Dermis microvascular lymphatic vessel endothelial cell (primary cell): ENCODE measurements at regions not wholly inside any gene's neighbourhood (a gene's known extent, or its start where the extent isn't known, plus 50 kb on each side); places are given as distances from the start of the nearest gene placed in this dataset.

Experiments
- DNase-seq, 2 donors: peaks; one replicate each; pipeline versions ENCODE4 v3.0.0 to v3.0.0-alpha.2; 2010; ENCODE audit warnings: low read depth in 2 of 2

GRCh38 chr17:73753751-73754496 is 109.7 kb upstream of the SDK2 start:
- DNase-seq: no peak

DNA sequence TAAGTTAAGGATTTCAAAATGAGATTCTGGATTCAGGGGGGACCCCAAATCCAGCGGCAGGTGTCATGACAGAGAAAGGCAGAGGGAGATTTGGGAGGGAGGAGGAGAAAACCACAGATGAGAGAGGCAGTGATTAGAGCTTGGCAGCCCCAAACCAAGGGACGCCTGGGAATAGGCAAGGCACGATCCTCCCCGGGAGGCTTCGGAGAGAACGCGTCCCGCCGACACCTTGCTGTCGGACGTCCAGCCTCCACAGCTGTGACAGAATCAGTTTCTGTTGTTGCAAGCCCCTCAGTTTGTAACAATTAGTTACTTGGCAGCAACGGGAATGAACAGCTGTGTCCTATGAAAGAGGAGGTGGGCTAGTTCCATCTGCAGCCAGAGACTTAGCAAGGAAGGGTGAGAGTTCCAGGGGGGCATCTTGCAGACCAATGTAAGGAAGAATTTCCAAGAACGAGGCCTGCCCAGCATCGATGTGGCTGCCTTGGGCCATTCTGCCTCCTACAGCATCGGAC is 110.7 kb upstream of the SDK2 start:
- DNase-seq: no peak

GRCh38 chr17:73757420-73757819 is 113.2 kb upstream of the SDK2 start:
- no peak for DNase-seq

DNA sequence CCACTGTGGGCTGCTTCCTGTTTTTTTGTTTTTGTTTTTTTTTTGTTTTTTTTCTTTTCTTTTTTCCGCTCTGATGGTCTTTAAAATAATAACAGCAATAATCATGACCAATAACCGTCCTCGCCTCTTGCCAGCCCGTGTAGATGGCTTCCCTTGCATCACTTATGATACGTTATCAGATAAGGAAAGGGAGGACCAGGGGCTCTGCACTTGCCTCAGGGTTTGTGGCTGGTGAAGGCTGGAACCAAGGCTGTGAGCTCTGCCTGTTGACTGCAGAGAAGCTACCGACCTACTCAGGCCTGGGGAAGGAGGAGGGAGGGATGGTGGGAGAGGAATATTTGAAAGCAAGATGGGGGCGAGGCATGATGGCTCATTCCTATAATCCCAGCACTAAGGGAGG is 114.0 kb upstream of the SDK2 start:
- DNase-seq: no peak

DNA sequence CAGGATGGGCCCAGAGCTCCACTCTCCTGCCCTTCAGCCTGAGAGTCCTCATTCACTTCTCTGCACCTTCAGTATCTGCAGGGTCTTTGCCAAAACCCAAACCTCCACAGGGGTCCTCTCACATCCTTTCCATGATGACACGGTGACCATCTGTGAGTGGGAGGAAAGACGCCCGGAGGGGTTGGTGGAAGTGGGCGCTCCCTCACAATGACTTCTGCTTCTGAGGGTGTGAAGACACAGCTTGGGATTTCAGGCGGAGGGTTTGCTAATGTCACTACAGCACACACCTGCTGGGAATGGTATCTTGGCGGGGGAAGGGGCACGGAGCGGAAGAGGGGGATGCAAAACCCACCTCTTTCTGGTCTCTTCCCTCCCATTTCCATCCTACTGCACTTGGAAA is 115.1 kb upstream of the SDK2 start:
- no peak for DNase-seq

DNA sequence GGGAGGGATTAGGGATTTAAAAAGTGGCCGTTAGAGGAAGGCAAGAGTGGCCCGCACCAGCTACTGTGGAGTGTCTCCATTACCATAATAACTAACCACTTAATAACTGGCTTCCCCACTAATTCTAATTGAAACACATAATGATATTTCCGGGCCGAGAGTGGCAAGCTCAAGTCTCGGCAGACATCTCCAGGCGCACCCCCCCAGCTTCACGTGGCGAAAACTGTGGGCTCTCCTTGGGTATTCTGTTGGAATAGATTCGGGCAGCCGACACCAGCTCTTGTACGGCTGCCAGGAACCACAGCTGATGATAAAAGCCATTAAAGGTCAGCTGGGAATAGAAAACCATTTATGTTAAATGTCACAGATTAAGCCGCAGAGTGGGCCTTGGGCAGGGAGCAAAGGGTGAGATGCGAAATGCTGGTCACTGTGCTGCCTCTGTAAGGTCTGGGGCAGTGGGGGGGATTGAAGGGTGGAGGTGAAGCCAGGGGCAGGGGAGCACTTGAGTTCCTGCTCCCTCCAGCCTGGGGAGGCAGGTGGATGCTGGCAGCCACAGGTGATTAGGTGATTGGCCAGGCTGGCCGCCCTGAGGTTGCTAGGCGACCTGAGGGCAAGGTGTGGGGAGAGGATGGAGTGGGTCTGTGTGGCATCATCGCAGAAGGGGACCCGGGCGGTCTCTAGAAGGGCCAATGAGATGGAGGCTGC is 115.6 kb upstream of the SDK2 start:
- no peak for DNase-seq

GRCh38 chr17:73760439-73760758 is 116.2 kb upstream of the SDK2 start:
- DNase-seq: no peak

DNA sequence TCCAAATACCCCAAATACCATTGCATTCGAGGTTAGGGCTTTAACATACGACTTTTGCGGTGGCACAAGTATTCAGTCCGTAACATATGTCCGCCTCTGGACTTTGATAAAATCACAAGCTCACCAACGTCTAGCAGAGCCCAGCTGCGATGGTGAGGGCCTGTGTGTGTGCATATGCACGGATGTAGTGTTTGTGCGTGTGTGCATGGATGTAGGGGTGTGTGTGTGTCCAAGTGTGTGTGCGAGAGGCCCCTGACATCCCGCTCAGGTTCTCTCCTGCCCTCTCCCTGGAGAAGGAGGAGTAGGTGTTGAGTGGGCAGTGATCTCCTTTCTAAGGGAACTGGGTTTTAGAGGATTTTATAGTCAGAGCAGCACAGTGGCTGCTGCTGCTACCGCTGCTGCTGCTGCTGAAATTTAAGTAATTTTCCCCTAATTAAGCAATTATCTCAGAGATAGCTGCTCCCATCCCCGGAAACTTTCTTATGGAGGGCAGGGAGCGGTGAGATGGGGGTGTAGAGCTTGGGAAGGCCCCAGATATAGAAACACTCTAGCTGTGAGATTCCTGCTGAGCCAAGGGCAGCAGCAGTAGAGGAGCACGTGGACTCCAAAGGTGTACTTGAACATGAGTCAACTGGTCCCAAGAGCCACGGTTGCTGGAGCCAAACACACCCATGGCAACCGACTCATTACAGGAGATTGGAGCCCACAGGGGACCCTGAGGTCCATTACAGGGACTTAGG is 121.7 kb upstream of the SDK2 start:
- DNase-seq: no peak

GRCh38 chr17:73767696-73768095 is 123.5 kb upstream of the SDK2 start:
- no peak for DNase-seq

DNA sequence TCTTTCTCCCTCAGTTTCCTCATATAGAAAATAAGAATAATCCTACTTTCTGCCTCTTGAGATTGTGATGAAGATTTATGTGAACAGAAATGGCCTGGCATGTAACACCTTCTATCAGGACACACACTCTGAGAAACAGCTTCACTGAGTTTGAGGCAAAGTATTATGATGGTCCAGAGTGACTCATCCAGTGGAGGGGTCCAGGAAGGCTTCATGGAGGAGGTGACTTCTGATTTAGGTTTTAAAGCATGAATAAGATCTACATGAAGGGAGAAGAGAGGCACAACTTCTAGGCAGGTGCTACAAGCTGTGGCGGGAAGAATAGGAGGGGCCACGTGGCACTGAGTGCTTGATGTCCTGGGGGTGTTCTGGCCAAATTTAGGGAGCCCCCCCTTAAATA is 124.4 kb upstream of the SDK2 start:
- no peak for DNase-seq

- no peak for DNase-seq
Measured at GRCh38 chr17:73769479-73769878, 125.2 kb upstream of the SDK2 start.

GRCh38 chr17:73770115-73770848 is 126.0 kb upstream of the SDK2 start:
- DNase-seq: peak; percentile 6

DNA sequence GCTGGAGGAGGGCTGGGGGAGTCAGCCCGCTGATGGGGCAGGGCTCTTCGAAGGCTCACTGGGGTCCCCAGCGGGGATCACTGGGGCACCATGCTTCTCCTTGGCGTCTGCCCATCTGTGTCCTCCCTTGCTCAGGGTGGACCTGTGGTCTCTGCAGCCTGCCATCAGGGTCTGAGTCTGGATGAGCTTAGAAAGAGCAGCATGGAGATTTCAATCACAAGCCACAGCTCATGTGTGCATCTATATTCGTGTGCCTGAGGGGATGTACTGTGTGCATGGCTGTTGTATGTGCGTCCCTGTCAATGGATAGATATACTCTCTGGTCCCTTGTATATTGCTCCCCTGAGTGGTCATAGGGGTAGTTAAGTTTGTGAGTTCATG is 126.6 kb upstream of the SDK2 start:
- DNase-seq: no peak

GRCh38 chr17:73772107-73772705 is 128.0 kb upstream of the SDK2 start:
- no peak for DNase-seq

DNA sequence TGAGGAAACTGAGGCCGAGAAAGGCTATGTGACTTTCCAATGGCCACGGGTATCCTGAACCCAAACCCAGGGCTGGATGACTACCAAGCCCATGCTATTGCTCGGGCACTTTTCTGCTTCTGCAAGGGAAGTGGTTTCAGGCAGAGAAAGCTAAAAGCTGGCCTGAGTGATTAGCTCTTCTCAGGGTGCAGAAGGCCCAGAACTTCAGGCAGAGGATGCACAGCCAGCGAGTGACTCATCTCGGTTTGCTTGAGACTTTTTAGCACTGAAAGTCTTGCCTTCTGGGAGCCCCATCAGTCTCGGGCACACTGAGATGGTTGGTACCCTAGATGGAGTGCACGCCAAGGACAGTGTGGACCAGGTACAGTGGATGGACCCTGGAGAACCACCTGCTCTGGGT is 129.5 kb upstream of the SDK2 start:
- DNase-seq: no peak

DNA sequence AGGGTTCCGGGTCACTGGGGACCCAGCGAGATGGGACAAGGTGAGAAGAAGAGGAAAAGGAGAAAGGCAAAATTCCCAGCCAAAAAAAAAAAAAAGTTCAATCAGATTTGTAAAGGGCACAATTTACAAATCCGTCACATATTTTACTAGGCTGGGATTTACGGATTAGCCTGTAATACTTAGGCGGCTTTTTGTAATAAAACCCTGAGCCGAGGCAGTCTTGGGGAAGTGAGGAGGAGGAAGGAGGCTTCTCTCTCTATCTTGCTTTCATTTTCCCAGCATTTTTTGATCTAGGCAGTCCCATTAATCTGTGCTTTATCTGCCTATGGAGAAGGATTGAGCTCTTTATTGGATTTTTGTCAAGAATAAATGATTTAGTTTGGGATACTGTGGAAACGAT is 130.6 kb upstream of the SDK2 start:
- DNase-seq: no peak

GRCh38 chr17:73776351-73777130 is 132.3 kb upstream of the SDK2 start:
- no peak for DNase-seq

DNA sequence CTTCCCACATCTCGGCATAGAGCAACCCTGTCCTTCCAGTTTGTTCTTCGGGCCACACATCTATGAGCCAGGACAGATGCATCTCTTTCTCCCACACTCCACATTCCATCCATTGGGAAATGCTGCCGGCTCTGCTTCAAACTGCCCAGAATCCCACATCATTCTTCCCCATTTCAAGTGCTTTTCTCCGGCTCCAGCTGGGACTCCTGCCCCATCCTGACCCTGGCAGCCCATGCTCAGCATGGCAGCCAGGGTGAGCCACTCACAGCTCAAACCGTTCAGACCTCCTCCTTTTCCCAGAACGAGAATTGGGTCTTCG is 132.8 kb upstream of the SDK2 start:
- DNase-seq: no peak

- no peak for DNase-seq
Measured at GRCh38 chr17:73782231-73782630, 138.0 kb upstream of the SDK2 start.

GRCh38 chr17:73782641-73783381 is 138.6 kb upstream of the SDK2 start:
- DNase-seq: no peak
